Progenitor cell of endocrine pancreas (in vitro differentiated cells): ENCODE measurements at regions not wholly inside any gene's neighbourhood (a gene's known extent, or its start where the extent isn't known, plus 50 kb on each side); places are given as distances from the start of the nearest gene placed in this dataset.

Experiments used
- DNase-seq: peaks from one replicate; pipeline ENCODE4 v3.0.0; 2021; ENCODE audit warnings: low spot score; ENCODE audit not compliant: unreplicated experiment
- H3K27ac Mint-ChIP-seq: 2 replicates; pipeline ENCODE4 v1.8.0; 2021; ENCODE audit warnings: mild to moderate bottlenecking, moderate library complexity, mixed read lengths
- H3K27me3 Mint-ChIP-seq: 2 replicates; pipeline ENCODE4 v1.8.0; 2021; ENCODE audit warnings: mixed read lengths
- H3K36me3 Mint-ChIP-seq: 2 replicates; pipeline ENCODE4 v1.8.0; 2022; ENCODE audit warnings: mixed read lengths; ENCODE audit not compliant: insufficient read depth
- H3K4me1 Mint-ChIP-seq: 2 replicates; pipeline ENCODE4 v1.8.0; 2021; ENCODE audit warnings: low read depth, mixed read lengths
- H3K4me3 Mint-ChIP-seq: 2 replicates; pipeline ENCODE4 v1.8.0; 2021; ENCODE audit warnings: low read depth, mild to moderate bottlenecking, moderate library complexity, mixed read lengths
- H3K9me3 Mint-ChIP-seq: 2 replicates; pipeline ENCODE4 v1.8.0; 2021; ENCODE audit warnings: low read depth, mixed read lengths
- CTCF ChIP-seq: fragments of 200-600 bp; sonication (generic); IDR thresholded peaks from one replicate; pipeline ENCODE4 v1.5.0; 2021; ENCODE audit warnings: antibody characterized with exemption, mild to moderate bottlenecking; ENCODE audit not compliant: unreplicated experiment

- H3K9me3 Mint-ChIP-seq = no peaks in the 10 kb centered on the region
- DNase-seq = no peak
- no peak overlapping the region for H3K27ac Mint-ChIP-seq
- H3K36me3 Mint-ChIP-seq = no peaks in the 10 kb centered on the region
- no peak for TF ChIP-seq CTCF
- no peaks in the 10 kb centered on the region for H3K4me1 Mint-ChIP-seq
- H3K27me3 Mint-ChIP-seq = peaks cover 5% of the 10 kb centered on the region
- no peak overlapping the region for H3K4me3 Mint-ChIP-seq
These were observed 205.8 kb upstream of the NCKAP5 start for GRCh38 chr2:133773854-133774653.

GRCh38 chr2:133774654-133775015, 206.4 kb upstream of the NCKAP5 start:
- Mint-ChIP-seq H3K27me3 (peaks cover 5% of the 10 kb centered on the region), H3K4me3 (no peak overlapping the region), H3K4me1 (no peaks in the 10 kb centered on the region), H3K27ac (no peak overlapping the region), H3K9me3 (no peaks in the 10 kb centered on the region), H3K36me3 (no peaks in the 10 kb centered on the region)
- DNase-seq = no peak
- TF ChIP-seq CTCF = no peak

- TF ChIP-seq CTCF = no peak
- Mint-ChIP-seq H3K27ac (no peak overlapping the region), H3K9me3 (no peaks in the 10 kb centered on the region), H3K27me3 (no peaks in the 10 kb centered on the region), H3K4me1 (no peaks in the 10 kb centered on the region), H3K36me3 (no peaks in the 10 kb centered on the region), H3K4me3 (no peak overlapping the region)
- no peak for DNase-seq
These were observed 208.8 kb upstream of the NCKAP5 start for GRCh38 chr2:133776936-133777573.

- Mint-ChIP-seq H3K36me3 (no peaks in the 10 kb centered on the region), H3K4me3 (no peak overlapping the region), H3K27me3 (no peaks in the 10 kb centered on the region), H3K9me3 (no peaks in the 10 kb centered on the region), H3K4me1 (no peaks in the 10 kb centered on the region), H3K27ac (no peak overlapping the region)
- DNase-seq = no peak
- TF ChIP-seq CTCF = no peak
These were observed 209.3 kb upstream of the NCKAP5 start for GRCh38 chr2:133777574-133777960.

GRCh38 chr2:133780099-133780996, 212.1 kb upstream of the NCKAP5 start:
- Mint-ChIP-seq H3K4me3 (no peak overlapping the region), H3K36me3 (no peaks in the 10 kb centered on the region), H3K27me3 (no peaks in the 10 kb centered on the region), H3K4me1 (no peaks in the 10 kb centered on the region), H3K27ac (no peak overlapping the region), H3K9me3 (peaks cover 5% of the 10 kb centered on the region)
- peak; percentile 94 for TF ChIP-seq CTCF
- peak; percentile 50 for DNase-seq
